GM23338 (cell line): ENCODE measurements at regions not wholly inside any gene's neighbourhood (a gene's known extent, or its start where the extent isn't known, plus 50 kb on each side); places are given as distances from the start of the nearest gene placed in this dataset.

Source experiments
- ATAC-seq: fragments of 200-7000 bp; cut with Tn5 transposase; 3 replicates; pipeline ENCODE4 v1.9.1; 2020
- DNase-seq: peaks from one replicate; pipeline ENCODE4 v3.0.0-alpha.2; 2015; ENCODE audit warnings: low spot score
- H2AFZ ChIP-seq: fragments of 200-600 bp; sonication (generic); 2 replicates; pipeline ENCODE4 v1.8.0; 2016; ENCODE audit warnings: antibody characterized with exemption, mild to moderate bottlenecking, moderate library complexity
- H3F3A ChIP-seq: fragments of 200-600 bp; sonication (generic); replicated peaks from 2 replicates; pipeline ENCODE4 v1.8.0; 2017; ENCODE audit warnings: antibody characterized with exemption, mixed run types, low read depth
- H3K27ac ChIP-seq: fragments of 200-600 bp; sonication (generic); 2 replicates; pipeline ENCODE4 v1.6.1; 2016; ENCODE audit warnings: low read depth
- H3K27me3 ChIP-seq: fragments of 200-600 bp; sonication (generic); 2 replicates; pipeline ENCODE4 v1.8.0; 2016; ENCODE audit warnings: mild to moderate bottlenecking, mixed run types, moderate library complexity; ENCODE audit not compliant: insufficient read depth
- H3K36me3 ChIP-seq: fragments of 200-600 bp; sonication (generic); 2 replicates; pipeline ENCODE4 v1.8.0; 2016; ENCODE audit warnings: mild to moderate bottlenecking; ENCODE audit not compliant: insufficient read depth
- H3K4me1 ChIP-seq: fragments of 200-600 bp; sonication (generic); 2 replicates; pipeline ENCODE4 v1.8.0; 2016; ENCODE audit warnings: mild to moderate bottlenecking, moderate library complexity; ENCODE audit not compliant: insufficient read depth
- H3K4me2 ChIP-seq: fragments of 200-600 bp; sonication (generic); 2 replicates; pipeline ENCODE4 v1.7.1; 2017; ENCODE audit warnings: mixed run types
- H3K4me3 ChIP-seq: fragments of 200-600 bp; sonication (generic); 2 replicates; pipeline ENCODE4 v1.6.1; 2016; ENCODE audit warnings: mixed run types
- H3K79me2 ChIP-seq: fragments of 200-600 bp; sonication (generic); replicated peaks from 2 replicates; pipeline ENCODE4 v1.8.0; 2017; ENCODE audit warnings: mild to moderate bottlenecking; ENCODE audit not compliant: insufficient read depth
- H3K9me2 ChIP-seq: fragments of 200-600 bp; sonication (generic); 2 replicates; pipeline ENCODE4 v1.8.0; 2017; ENCODE audit not compliant: insufficient read depth
- H4K20me1 ChIP-seq: fragments of 200-600 bp; sonication (generic); replicated peaks from 2 replicates; pipeline ENCODE4 v1.8.0; 2017; ENCODE audit warnings: mild to moderate bottlenecking; ENCODE audit not compliant: insufficient read depth
- H3K27ac Mint-ChIP-seq: 2 replicates; pipeline ENCODE4 v1.8.0; 2020; ENCODE audit warnings: inconsistent platforms, mild to moderate bottlenecking, moderate library complexity, mixed read lengths
- H3K27me3 Mint-ChIP-seq: 3 replicates; pipeline ENCODE4 v1.8.0; 2022; ENCODE audit warnings: low read depth, mild to moderate bottlenecking, moderate library complexity, mixed read lengths, inconsistent platforms; ENCODE audit not compliant: insufficient read depth, poor library complexity
- H3K36me3 Mint-ChIP-seq: 3 replicates; pipeline ENCODE4 v1.8.0; 2021; ENCODE audit warnings: low read depth, mild to moderate bottlenecking, inconsistent platforms, moderate library complexity, mixed read lengths
- H3K4me1 Mint-ChIP-seq: 3 replicates; pipeline ENCODE4 v1.8.0; 2020; ENCODE audit warnings: mild to moderate bottlenecking, inconsistent platforms, mixed read lengths
- H3K4me3 Mint-ChIP-seq: 3 replicates; pipeline ENCODE4 v1.8.0; 2021; ENCODE audit warnings: moderate library complexity, mild to moderate bottlenecking, inconsistent platforms, mixed read lengths
- H3K9me3 Mint-ChIP-seq: 3 replicates; pipeline ENCODE4 v1.8.0; 2020; ENCODE audit warnings: moderate library complexity, mild to moderate bottlenecking, inconsistent platforms, mixed read lengths
- CREB1 ChIP-seq: fragments of 250-450 bp; sonication (Bioruptor Pico); IDR thresholded peaks from 2 replicates; pipeline ENCODE4 v1.5.0; 2020; ENCODE audit warnings: low read depth, mild to moderate bottlenecking, moderate library complexity
- ETS1 ChIP-seq: IDR thresholded peaks from 2 replicates; pipeline ENCODE4 v1.6.1; 2016; ENCODE audit warnings: antibody characterized with exemption
- EZH2phosphoT487 ChIP-seq: fragments of 200-600 bp; sonication (generic); IDR thresholded peaks from one replicate; pipeline ENCODE4 v1.8.1; 2018; ENCODE audit warnings: antibody characterized with exemption; ENCODE audit not compliant: unreplicated experiment
- JUNB ChIP-seq: IDR thresholded peaks from one replicate; pipeline ENCODE4 v1.6.1; 2016; ENCODE audit warnings: antibody characterized with exemption; ENCODE audit not compliant: unreplicated experiment
- POLR2AphosphoS5 ChIP-seq: IDR thresholded peaks from 2 replicates; pipeline ENCODE4 v1.6.1; 2016; ENCODE audit warnings: antibody characterized with exemption, low read depth
- REST ChIP-seq: IDR thresholded peaks from one replicate; pipeline ENCODE4 v1.6.1; 2018; ENCODE audit warnings: antibody characterized with exemption; ENCODE audit not compliant: unreplicated experiment
- STAT1 ChIP-seq: IDR thresholded peaks from one replicate; pipeline ENCODE4 v1.6.1; 2016; ENCODE audit warnings: antibody characterized with exemption; ENCODE audit not compliant: unreplicated experiment
- ZNF331 ChIP-seq: fragments of 250-450 bp; sonication (Bioruptor Pico); IDR thresholded peaks from 2 replicates; pipeline ENCODE4 v1.5.0; 2020; ENCODE audit warnings: low read depth, mild to moderate bottlenecking, moderate library complexity
- TF ChIP-seq, protein P1 (sequence below): fragments of 250-450 bp; sonication (Bioruptor Pico); IDR thresholded peaks from 2 replicates; pipeline ENCODE4 v1.5.0; 2020; ENCODE audit warnings: mild to moderate bottlenecking, moderate library complexity

DNA sequence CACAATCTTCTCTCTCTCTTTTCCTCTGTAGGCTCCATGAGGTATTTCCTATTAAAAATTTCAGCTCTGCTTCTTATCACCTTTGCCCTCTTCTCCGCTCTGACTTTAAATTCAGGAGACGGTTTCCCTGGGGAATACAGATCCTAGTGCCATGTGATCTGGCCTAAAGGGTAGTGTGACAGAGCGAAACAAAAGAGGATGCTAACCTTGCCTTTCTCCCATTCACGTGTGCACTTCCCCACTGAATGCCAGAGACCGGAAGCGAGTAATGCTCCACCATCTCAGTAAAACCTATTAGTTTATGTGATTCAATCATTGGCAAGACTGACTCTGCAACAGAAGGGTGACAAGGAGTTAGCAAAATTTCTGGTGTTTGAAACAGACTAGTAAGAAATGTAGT is 358.3 kb downstream of the ZNF521 start (continued):
- TF ChIP-seq, protein P1, sequence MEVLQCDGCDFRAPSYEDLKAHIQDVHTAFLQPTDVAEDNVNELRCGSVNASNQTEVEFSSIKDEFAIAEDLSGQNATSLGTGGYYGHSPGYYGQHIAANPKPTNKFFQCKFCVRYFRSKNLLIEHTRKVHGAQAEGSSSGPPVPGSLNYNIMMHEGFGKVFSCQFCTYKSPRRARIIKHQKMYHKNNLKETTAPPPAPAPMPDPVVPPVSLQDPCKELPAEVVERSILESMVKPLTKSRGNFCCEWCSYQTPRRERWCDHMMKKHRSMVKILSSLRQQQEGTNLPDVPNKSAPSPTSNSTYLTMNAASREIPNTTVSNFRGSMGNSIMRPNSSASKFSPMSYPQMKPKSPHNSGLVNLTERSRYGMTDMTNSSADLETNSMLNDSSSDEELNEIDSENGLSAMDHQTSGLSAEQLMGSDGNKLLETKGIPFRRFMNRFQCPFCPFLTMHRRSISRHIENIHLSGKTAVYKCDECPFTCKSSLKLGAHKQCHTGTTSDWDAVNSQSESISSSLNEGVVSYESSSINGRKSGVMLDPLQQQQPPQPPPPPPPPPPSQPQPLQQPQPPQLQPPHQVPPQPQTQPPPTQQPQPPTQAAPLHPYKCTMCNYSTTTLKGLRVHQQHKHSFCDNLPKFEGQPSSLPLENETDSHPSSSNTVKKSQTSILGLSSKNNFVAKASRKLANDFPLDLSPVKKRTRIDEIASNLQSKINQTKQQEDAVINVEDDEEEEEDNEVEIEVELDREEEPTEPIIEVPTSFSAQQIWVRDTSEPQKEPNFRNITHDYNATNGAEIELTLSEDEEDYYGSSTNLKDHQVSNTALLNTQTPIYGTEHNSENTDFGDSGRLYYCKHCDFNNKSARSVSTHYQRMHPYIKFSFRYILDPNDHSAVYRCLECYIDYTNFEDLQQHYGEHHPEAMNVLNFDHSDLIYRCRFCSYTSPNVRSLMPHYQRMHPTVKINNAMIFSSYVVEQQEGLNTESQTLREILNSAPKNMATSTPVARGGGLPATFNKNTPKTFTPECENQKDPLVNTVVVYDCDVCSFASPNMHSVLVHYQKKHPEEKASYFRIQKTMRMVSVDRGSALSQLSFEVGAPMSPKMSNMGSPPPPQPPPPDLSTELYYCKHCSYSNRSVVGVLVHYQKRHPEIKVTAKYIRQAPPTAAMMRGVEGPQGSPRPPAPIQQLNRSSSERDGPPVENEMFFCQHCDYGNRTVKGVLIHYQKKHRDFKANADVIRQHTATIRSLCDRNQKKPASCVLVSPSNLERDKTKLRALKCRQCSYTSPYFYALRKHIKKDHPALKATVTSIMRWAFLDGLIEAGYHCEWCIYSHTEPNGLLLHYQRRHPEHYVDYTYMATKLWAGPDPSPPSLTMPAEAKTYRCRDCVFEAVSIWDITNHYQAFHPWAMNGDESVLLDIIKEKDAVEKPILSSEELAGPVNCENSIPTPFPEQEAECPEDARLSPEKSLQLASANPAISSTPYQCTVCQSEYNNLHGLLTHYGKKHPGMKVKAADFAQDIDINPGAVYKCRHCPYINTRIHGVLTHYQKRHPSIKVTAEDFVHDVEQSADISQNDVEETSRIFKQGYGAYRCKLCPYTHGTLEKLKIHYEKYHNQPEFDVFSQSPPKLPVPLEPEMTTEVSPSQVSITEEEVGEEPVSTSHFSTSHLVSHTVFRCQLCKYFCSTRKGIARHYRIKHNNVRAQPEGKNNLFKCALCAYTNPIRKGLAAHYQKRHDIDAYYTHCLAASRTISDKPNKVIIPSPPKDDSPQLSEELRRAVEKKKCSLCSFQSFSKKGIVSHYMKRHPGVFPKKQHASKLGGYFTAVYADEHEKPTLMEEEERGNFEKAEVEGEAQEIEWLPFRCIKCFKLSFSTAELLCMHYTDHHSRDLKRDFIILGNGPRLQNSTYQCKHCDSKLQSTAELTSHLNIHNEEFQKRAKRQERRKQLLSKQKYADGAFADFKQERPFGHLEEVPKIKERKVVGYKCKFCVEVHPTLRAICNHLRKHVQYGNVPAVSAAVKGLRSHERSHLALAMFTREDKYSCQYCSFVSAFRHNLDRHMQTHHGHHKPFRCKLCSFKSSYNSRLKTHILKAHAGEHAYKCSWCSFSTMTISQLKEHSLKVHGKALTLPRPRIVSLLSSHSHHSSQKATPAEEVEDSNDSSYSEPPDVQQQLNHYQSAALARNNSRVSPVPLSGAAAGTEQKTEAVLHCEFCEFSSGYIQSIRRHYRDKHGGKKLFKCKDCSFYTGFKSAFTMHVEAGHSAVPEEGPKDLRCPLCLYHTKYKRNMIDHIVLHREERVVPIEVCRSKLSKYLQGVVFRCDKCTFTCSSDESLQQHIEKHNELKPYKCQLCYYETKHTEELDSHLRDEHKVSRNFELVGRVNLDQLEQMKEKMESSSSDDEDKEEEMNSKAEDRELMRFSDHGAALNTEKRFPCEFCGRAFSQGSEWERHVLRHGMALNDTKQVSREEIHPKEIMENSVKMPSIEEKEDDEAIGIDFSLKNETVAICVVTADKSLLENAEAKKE: no peak
- TF ChIP-seq CREB1 (CRISPR knock-in tag) (no peak), ZNF331 (CRISPR knock-in tag) (no peak), JUNB (no peak), EZH2phosphoT487 (no peak), ETS1 (no peak), POLR2AphosphoS5 (no peak), STAT1 (no peak)

- no peak for DNase-seq
- H3K27ac ChIP-seq: no peak overlapping the region
- TF ChIP-seq CREB1 (CRISPR knock-in tag) (no peak), JUNB (no peak), REST (no peak)
These were observed 356.9 kb downstream of the ZNF521 start for GRCh38 chr18:24995056-24995455.

More at GRCh38 chr18:24995056-24995455, 356.9 kb downstream of the ZNF521 start:
- Histone ChIP-seq H3K4me2 (no peak overlapping the region), H3K27me3 (no peaks in the 10 kb centered on the region), H3K4me1 (no peaks in the 10 kb centered on the region), H3K36me3 (no peaks in the 10 kb centered on the region), H3F3A (no peaks in the 10 kb centered on the region), H3K9me2 (no peaks in the 10 kb centered on the region), H2AFZ (no peak overlapping the region), H4K20me1 (no peaks in the 10 kb centered on the region), H3K4me3 (no peak overlapping the region), H3K79me2 (no peaks in the 10 kb centered on the region)
- H3K36me3 Mint-ChIP-seq: peaks cover 10% of the 10 kb centered on the region
- no peak overlapping the region for H3K27ac Mint-ChIP-seq
- peaks cover 17% of the 10 kb centered on the region for H3K9me3 Mint-ChIP-seq
- H3K27me3 Mint-ChIP-seq: no peaks in the 10 kb centered on the region
- H3K4me1 Mint-ChIP-seq: peaks cover 2% of the 10 kb centered on the region; the same call in 2 of the 3 replicates
- no peak overlapping the region for H3K4me3 Mint-ChIP-seq
- no peak for ATAC-seq
